Neutrophil (primary cell): ENCODE measurements at regions not wholly inside any gene's neighbourhood (a gene's known extent, or its start where the extent isn't known, plus 50 kb on each side); places are given as distances from the start of the nearest gene placed in this dataset.
"Not testable (repeated sequence)": the region's sequence is repeated elsewhere in the genome, so short reads cannot be mapped to it uniquely, and the experiment has no call there.

Experiments used
- H3K27ac ChIP-seq: fragments of 200-600 bp; sonication (generic); 2 replicates; pipeline ENCODE4 v1.5.1; 2016; ENCODE audit warnings: mild to moderate bottlenecking, moderate library complexity
- H3K27me3 ChIP-seq: fragments of 200-600 bp; sonication (generic); 2 replicates; pipeline ENCODE4 v1.6.0; 2016; ENCODE audit warnings: mild to moderate bottlenecking
- H3K36me3 ChIP-seq: fragments of 200-600 bp; sonication (generic); 2 replicates; pipeline ENCODE4 v1.5.1; 2017
- H3K4me1 ChIP-seq, 2 experiments: fragments of 200-600 bp in 1 of 2; sonication (generic) in 1 of 2; 1 replicate in 1 of 2; 2 replicates in 1 of 2; pipeline versions ENCODE4 v1.5.1 to v1.6.1; 2013 to 2016; ENCODE audit warnings: low read depth in 1 of 2, low read length in 1 of 2, mild to moderate bottlenecking in 1 of 2, moderate library complexity in 1 of 2; ENCODE audit not compliant: control insufficient read depth in 1 of 2, insufficient read depth in 1 of 2
- H3K4me3 ChIP-seq, 2 experiments: fragments of 200-600 bp in 1 of 2; sonication (generic) in 1 of 2; 1 replicate in 1 of 2; 2 replicates in 1 of 2; pipeline ENCODE4 v1.5.1; 2013 to 2016; ENCODE audit warnings: low read depth in 1 of 2, low read length in 1 of 2, mild to moderate bottlenecking in 1 of 2, moderate library complexity in 1 of 2
- H3K9me3 ChIP-seq: fragments of 200-600 bp; sonication (generic); 2 replicates; pipeline ENCODE4 v1.5.1; 2016
- CTCF ChIP-seq: fragments of 200-600 bp; sonication (generic); IDR thresholded peaks from 2 replicates; pipeline ENCODE4 v1.5.1; 2016; ENCODE audit warnings: antibody characterized with exemption

- H3K4me1 ChIP-seq, result no peaks in the 10 kb centered on the region
- H3K9me3 ChIP-seq, result no peaks in the 10 kb centered on the region
- no peak overlapping the region for H3K4me3 ChIP-seq
- no peaks in the 10 kb centered on the region for H3K36me3 ChIP-seq
- H3K27me3 ChIP-seq, result no peaks in the 10 kb centered on the region
- no peak for TF ChIP-seq CTCF
- H3K27ac ChIP-seq, result no peak overlapping the region
Observed at GRCh38 chr10:28444031-28444430, 88.9 kb upstream of the WAC start.

- H3K36me3 ChIP-seq, result no peaks in the 10 kb centered on the region
- no peaks in the 10 kb centered on the region for H3K4me1 ChIP-seq
- no peaks in the 10 kb centered on the region for H3K27me3 ChIP-seq
- no peaks in the 10 kb centered on the region for H3K9me3 ChIP-seq
- no peak overlapping the region for H3K4me3 ChIP-seq
- no peak overlapping the region for H3K27ac ChIP-seq
- TF ChIP-seq CTCF, result no peak
Observed at GRCh38 chr10:28445516-28445915, 87.4 kb upstream of the WAC start.

GRCh38 chr10:28449382-28449781, 83.5 kb upstream of the WAC start:
- no peak overlapping the region for H3K4me3 ChIP-seq
- H3K36me3 ChIP-seq, result no peaks in the 10 kb centered on the region
- H3K27me3 ChIP-seq, result no peaks in the 10 kb centered on the region
- no peak for TF ChIP-seq CTCF
- H3K9me3 ChIP-seq, result no peaks in the 10 kb centered on the region
- no peak overlapping the region for H3K27ac ChIP-seq
- H3K4me1 ChIP-seq, result no peaks in the 10 kb centered on the region

GRCh38 chr10:28449926-28450325, 83.0 kb upstream of the WAC start:
- Histone ChIP-seq H3K9me3 (no peaks in the 10 kb centered on the region), H3K27me3 (no peaks in the 10 kb centered on the region), H3K4me1 (no peaks in the 10 kb centered on the region), H3K36me3 (no peaks in the 10 kb centered on the region), H3K4me3 (no peak overlapping the region), H3K27ac (no peak overlapping the region)
- no peak for TF ChIP-seq CTCF

GRCh38 chr10:28453926-28454325, 79.0 kb upstream of the WAC start:
- H3K27ac ChIP-seq, result no peak overlapping the region
- no peaks in the 10 kb centered on the region for H3K36me3 ChIP-seq
- H3K4me1 ChIP-seq, result no peaks in the 10 kb centered on the region
- no peak overlapping the region for H3K4me3 ChIP-seq
- TF ChIP-seq CTCF, result no peak
- no peaks in the 10 kb centered on the region for H3K9me3 ChIP-seq
- H3K27me3 ChIP-seq, result no peaks in the 10 kb centered on the region

- Histone ChIP-seq H3K27ac (no peak overlapping the region), H3K27me3 (no peaks in the 10 kb centered on the region), H3K4me3 (no peak overlapping the region), H3K9me3 (no peaks in the 10 kb centered on the region), H3K36me3 (no peaks in the 10 kb centered on the region), H3K4me1 (peaks cover 0 to 3% of the 10 kb centered on the region in 2 experiments)
- TF ChIP-seq CTCF, result no peak
Observed at GRCh38 chr10:28457110-28457509, 75.8 kb upstream of the WAC start.

- not testable (repeated sequence) for H3K27me3 ChIP-seq, H3K4me3 ChIP-seq, H3K36me3 ChIP-seq, H3K9me3 ChIP-seq, H3K27ac ChIP-seq, H3K4me1 ChIP-seq
Observed at GRCh38 chr10:28457873-28458272, 75.0 kb upstream of the WAC start.
